GM18499 (cell line): ENCODE measurements at regions not wholly inside any gene's neighbourhood (a gene's known extent, or its start where the extent isn't known, plus 50 kb on each side); places are given as distances from the start of the nearest gene placed in this dataset.
"Not testable (repeated sequence)": the region's sequence is repeated elsewhere in the genome, so short reads cannot be mapped to it uniquely, and the experiment has no call there.

ENCODE experiments used
- ATAC-seq: cut with Tn5 transposase; IDR thresholded peaks from one replicate; pipeline ENCODE4 v1.9.1; 2021; ENCODE audit warnings: moderate number of reproducible peaks; ENCODE audit not compliant: insufficient read depth, unreplicated experiment

DNA sequence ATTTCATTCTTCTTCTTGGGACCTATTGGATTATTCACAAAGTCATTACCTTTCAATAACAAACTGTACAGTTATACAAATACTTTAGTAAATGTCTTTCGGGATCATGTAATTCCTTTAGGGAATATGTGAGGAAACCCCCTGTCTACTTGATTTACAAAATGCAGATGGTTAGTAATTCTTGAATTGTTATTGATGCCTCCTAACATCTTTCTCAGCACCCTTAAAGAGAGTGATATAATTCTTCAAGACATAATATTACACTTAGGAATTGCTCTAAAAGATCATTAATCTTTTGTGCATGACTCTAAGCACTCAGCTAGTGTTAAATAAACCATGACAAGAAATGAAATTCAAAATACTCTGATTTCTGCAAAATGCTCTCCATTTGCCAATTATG, 988.1 kb upstream of the HS3ST1 start:
- ATAC-seq: no peak

DNA sequence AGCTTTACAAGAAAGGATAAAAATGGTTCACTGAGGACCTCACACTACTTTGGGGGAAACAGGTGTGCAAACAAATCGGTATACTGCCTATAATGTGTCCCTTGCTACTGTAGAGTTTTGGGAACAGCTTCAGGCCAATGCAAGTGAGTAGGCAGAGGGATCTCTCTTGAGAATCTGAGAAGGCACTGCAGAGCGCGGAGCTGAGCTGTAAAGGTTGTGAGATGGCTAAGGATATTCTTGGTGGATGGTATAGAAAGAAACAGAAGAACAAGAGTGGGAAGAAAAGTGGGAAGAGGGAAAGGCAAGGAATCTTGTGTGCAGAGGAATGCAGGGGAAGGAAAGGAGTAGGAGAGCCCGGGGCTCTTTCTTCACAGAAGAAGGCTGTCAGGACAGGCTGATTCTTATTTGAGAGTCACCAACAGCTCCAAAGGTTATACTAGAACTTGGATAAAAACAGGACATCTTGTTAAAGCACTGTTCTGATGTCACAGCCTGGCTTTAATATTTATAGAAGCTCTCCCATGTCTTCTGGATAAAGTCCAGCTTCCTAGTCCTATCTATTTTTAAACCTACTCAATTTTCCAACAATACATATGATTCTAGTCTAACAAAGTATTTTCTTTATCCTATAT, 985.6 kb upstream of the HS3ST1 start:
- no peak for ATAC-seq

DNA sequence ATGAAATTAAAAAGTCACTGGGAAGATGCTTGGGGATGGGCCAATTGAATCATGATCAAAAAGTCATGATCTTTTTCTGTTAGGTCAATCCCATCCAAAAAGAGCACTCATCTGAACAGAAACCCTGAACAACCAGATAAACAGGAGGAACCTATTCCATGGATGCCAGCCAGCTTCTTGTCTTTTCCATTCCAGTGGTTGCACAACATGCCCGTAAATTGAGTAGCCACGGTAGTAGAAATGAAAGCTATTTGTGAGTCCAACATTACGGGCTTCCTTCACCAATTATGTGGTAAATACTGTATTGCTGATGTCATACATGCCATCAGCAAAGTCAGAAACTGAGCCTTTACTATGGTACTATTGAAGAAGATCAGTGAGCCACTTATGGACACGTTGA, 982.4 kb upstream of the HS3ST1 start:
- no peak for ATAC-seq

DNA sequence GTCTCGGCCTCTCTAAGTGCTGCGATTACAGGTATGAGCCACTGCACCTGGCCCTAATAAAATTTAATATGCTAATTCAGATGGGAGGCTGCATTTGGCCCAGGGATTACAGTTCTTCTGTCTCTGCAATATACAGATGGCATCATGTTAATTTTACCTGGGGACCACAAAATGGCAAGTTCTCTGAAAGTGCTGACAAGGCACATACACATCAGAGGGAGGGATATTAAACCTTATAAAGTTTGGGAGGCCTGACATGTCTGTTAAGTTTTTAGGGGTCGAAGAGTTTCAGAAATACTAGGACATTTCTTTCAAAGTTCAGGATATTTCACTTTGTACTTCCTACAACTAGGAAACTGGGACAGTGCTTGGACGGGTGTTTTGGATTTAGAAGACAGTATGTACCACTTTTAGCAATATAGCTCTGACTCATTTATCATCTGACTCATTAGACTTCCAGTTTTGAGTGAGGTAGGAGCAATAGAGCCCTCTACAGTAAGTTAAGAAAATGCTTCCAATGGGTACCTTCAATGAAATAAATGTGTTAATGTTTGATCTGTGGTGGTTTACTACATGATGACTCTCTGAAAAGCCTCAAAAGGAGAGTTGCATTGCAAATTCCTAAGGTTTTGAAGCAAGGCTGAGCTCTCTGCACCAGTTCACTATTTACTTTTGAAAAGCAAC, 981.0 kb upstream of the HS3ST1 start:
- ATAC-seq: no peak

DNA sequence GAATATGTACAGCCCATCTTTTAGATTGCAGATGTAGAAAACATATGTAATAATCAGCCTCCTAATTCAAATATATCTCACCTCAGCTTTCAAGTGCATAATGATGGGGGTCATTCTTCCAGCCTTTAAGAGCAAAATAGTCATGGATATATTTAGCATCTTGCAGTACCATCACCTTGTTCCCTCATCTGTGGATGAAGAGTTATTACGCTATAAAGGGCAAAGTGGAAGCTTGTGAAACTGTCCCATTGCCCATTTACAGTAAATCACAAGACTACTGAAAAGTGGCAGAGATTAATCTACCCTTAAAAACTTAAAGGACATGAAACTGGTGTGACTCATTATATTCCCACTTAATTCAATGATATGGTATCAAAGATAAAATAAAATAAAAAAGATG, 979.7 kb upstream of the HS3ST1 start:
- ATAC-seq: no peak

DNA sequence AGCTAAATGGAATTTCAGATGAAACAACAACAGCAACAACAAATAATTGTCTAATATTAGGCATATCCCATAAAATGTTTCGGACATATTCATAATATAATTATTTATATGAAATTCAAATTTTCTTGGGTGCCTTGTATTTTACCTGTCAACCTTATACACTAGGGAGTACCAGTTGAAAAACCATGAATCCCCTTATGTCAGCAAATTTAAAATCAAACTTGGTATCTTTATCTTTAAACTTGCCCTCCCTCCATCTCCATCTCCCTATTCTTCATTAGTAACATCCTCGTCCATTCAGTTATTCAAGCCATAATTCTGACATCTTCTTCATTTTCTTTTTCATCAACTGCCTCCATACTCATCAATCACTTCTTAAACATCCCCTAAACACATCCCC, 974.5 kb upstream of the HS3ST1 start:
- no peak for ATAC-seq

DNA sequence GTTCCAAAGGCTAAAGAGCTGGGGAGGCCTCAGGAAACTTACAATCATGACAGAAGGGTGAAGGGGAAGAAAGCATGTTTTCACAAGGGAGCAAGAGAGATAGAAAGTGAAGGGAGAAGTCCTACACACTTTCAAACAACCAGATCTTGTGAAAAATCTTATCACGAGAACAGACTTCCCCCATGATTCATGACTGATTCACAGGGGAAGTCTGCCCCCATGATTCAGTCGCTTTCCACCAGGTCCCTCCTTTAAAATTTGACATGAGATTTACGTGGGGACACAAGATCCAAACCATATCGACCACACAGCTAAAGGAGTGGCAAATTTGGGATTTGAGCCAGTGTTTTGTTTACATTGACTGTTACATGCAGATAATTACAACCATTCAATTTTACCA, 971.1 kb upstream of the HS3ST1 start:
- ATAC-seq: no peak

DNA sequence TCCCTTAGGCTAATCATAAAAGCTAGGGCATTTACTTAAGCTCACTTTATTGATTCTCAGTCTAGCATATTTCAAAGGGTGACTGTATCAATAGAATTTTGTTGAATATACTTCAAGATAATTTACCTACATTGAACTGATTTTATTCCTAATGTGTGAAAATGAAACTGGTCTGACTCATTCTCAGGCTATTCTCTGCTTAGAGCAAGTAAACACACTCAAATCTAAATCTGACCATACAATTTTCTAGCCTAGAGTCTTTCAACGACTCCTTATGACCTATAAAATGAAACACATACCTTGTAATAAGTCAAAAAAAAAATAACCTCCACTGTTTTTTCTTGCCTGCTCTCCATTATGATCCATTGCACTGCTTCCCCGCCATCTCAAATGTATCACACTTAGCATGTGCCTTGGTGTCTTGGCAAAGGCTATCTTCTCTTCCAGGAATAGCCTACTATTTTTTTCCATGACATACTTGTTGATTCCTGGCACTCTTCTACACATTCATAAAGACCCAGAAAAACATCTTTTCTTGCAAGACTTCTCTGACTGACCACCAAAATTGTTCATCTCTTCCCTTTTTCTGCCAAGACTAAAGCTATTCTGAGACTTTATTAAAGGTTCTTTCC, 965.1 kb upstream of the HS3ST1 start:
- no peak for ATAC-seq

DNA sequence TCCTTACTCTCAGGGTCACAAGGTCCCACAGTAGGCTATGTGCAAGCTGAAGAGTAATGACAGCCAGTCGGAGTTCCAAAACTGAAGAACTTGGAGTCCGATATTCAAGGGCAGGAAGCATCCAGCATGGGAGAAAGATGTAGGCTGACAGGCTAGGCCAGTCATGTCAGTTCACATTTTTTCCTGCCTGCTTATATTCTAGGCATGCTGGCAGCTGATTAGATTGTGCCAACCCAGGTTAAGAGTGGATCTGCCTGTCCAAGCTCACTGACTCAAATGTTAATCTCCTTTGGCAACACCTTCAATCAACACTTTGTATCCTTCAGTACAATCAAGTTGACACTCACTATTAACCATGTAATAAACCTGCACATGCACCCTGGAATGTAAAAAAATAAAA, 960.9 kb upstream of the HS3ST1 start:
- ATAC-seq: no peak

DNA sequence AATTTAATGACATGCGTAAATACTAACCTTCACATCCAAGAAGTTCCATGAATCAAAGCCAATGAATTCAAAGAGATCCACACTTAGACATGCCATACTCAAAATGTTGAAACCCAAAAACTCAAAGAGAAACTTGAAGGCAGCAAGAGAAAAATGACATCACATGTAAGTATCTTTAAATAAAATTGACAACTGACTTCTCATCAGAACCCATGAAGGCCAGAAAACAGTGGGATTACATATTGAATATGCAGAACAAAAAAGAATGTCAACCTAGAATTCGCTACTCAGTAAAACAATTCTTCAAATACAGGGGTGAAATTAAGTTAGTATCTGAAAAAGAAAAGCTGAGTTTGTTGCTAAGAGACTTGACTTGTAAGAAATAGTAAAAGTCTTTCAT, 953.9 kb upstream of the HS3ST1 start:
- ATAC-seq: no peak

DNA sequence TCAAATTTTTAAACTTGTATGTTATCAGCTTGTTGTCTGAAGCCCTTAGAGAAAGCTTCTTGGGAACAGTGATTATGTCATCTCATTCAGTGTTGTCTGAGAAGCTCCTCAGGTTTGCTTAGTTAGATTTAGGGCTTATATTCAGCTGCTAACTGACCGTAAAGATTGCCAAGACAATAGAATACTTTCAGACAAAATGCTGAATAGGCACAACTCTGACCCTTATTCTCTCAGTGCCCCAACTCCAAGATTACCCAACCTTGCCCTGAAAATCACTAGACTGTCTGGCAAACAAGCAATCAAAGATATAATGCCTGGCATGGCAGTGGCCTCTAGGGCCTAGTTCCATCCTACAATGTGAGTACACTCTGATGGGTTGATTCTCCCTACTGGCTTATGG, 950.5 kb upstream of the HS3ST1 start:
- ATAC-seq: no peak

DNA sequence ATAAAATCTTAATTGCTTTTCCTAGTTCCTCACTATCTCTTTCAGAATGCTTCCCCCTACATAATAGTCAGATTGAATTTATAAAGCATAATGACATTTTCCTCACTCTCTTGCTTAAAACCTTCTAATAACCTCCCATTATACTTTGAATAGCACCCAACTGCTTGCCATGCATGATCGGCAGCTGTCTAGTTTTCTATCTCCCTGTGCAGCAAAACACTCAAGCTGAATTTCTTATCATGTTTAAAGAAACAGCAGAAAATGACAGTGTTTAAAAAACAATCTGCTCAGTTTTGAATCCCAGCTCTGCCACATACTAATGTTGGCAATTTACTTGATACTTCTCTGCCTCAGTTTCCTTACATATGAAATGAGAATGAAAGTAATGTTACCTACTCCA, 947.1 kb upstream of the HS3ST1 start:
- no peak for ATAC-seq

DNA sequence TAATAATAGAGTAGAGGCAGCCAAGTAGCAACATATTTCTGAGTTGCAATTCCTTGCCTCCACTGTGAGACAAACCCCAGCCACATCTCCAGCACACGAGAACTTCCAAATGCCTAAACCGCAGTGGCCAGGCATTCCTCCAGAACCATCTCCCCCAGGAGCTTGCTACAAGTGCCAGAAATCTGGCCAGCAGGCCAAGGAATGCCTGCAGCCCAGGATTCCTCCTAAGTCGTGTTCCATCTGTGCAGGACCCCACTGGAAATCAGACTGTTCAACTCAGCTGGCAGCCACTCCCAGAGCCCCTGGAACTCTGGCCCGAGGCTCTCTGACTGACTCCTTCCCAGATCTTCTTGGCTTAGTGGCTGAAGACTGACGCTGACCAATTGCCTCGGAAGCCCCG, 937.2 kb upstream of the HS3ST1 start:
- ATAC-seq: not testable (repeated sequence)

DNA sequence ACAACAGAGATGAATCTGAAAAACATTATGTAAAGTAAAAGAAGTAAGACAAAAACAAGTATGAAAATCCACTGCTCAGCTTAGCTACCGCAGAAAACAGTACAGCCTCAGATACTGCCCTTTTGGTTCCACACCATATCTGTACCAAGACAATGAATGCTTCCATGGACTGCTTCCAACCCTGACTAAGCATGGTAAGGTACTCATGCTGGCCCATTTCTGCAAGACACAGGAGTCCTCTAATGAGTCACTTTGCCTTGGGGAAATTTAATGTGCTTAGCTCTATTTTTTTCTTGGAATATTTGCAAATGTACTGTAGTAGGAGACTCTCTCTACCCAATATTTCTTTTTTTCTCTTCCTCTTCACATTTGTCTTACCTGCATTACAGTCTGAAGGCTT, 931.7 kb upstream of the HS3ST1 start:
- ATAC-seq: no peak

DNA sequence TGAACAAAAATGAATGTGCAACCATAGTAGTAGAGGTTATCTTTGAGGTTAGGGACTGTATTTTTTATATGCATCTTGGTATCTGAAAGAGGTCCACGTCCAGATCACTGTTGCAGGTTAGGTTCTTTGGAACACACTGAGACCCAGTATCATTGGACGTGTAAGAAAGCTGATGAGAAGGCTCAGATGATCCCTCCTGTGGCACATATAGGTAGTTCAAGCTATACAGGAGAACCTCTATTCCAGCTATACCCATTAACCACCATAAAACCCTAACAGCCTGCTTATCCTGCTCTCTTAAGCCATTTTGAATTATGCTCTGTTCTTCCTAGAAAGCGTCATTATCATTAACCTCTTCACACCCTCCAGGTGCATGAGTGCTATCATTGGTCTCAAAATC, 930.7 kb upstream of the HS3ST1 start:
- ATAC-seq: no peak

DNA sequence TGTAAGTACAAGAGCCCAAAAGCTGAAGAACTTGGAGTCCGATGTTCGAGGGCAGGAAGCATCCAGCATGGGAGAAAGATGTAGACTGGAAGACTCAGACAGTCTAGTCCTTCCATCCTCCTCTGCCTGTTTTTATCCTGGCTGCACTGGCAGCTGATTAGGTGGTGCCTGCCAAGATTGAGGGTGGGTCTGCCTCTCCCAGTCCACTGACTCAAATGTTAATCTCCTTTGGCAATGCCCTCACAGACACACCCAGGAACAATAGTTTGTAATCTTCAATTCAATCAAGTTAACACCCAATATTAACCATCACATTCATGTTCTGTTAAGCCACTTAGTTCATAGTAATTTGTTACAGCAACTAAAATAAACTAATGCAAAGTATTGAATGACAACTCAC, 904.4 kb upstream of the HS3ST1 start:
- not testable (repeated sequence) for ATAC-seq

DNA sequence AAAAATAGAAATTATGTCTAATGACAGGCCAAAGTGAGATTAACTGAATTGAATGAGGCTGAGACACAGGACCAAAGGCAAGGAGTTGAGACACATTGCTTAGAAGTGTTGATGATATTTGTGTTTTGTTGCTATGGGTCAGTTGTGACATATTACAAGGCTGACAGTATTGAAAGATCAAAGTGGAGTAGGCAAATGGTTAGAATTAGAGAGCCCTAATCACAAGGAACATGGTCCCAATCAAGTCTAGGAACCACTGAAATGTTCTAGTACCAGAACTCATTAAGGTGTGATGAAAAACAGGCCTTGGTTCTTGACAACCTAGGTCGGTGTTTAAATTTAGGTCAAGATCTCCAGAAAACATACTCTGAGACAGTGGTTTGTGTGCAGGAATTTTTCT, 896.3 kb upstream of the HS3ST1 start:
- no peak for ATAC-seq

DNA sequence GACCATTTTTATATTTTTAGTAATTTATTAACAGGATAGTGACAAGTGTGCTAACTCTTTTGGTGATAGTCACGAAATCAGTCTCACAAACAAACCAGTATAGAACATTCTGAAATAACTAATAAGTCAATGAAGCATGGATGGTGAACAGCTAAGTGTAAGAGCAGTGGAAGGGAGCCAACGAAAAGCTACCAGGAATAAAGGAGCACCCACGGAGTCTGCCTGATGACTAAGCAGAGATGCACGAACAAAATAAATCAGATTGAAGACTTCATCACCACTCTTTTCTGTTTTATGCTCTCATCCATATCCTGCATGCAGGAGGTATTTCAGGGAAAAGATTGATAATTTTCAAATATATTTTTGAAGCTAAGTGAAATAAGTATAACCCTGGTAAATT, 891.1 kb upstream of the HS3ST1 start:
- no peak for ATAC-seq

DNA sequence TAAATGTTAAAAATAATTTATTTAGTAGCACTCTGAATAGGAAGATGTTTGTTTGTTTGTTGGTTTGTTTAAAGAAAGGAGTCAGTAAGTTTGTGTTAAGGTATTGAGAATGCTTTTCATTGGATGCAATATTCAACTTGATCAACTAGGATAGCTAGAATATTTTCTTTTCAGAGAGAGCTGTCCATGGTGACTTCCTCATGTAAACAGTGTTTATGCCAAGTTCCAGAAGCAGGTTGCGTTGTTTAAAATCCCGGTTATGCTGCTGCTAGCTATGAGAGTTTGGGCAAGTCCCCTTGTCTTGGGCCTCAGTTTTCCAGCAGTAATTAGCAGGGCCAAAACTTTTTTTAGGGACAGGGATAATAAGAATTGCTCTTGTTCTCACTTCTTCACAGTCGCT, 876.2 kb upstream of the HS3ST1 start:
- ATAC-seq: no peak

DNA sequence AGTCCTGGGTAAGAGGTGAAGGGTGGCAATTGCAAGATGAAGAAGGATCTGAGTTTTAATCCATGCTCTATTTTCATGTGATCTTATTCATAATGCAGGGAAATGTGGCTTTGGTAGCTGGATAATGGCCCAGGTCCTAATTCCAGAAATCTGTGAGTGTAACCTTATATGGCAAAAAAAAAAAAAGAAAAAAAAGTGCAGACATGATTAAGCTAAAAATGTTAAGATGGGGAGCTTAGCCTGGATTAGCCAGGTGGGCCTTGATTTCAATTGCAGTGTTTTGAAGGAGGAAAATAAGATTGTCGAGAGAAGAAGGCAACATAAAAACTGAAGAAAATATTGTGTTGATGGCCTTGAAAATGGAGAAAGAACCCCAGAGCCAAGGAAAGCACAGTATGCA, 867.7 kb upstream of the HS3ST1 start:
- no peak for ATAC-seq

DNA sequence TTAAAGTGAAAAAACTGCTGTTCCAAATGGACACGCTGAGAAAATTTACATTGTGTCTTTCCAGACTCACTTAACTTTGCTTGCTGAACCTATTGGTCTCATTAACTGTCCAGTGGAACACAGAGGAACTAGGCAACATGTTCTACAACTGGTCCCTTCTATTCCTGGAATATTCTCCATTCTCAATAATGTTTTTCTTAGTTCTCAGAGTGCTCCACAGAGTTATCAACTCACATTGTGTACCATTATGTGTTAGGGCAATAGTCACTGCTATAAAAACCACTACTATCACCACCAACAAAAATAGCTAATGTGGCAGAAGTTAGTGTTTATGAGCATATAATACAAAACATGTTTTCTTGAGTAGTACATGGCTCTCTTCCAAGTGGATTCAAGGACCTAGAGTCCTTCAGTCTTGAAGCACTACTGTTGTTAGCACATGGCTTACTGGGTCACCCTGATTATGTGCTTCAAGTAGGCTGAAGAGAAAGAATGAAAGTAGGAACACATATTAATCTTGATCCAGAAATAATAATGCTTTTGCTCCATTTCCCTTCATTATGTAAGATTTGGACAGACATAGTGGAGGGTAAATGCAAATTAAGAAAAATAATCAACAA, 865.3 kb upstream of the HS3ST1 start:
- no peak for ATAC-seq

DNA sequence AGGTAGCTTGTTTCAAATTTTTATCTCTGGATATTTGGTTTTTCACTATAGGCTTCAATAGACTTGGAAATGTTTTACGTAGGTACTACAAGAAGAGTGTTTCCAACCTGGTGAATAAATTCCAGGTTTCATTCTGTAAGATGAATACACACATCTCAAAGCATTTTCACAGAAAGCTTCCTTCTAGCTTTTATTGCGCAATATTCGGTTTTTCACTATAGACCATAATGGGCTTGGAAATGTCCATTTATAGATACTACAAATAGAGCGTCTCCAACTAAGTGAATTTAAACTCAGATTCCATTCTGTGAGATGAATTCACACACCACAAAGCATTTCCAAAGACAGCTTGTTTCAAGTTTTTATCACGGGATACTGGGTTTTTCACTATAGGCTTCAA, 857.7 kb upstream of the HS3ST1 start:
- no peak for ATAC-seq
